DOHH2 (cell line): ENCODE measurements at regions not wholly inside any gene's neighbourhood (a gene's known extent, or its start where the extent isn't known, plus 50 kb on each side); places are given as distances from the start of the nearest gene placed in this dataset.

Experiments
- EZH2phosphoT487 ChIP-seq: fragments of 200-600 bp; sonication (generic); IDR thresholded peaks from 2 replicates; pipeline ENCODE4 v1.6.1; 2017; ENCODE audit warnings: borderline replicate concordance, mild to moderate bottlenecking, antibody characterized with exemption, low read length, moderate library complexity, mixed read lengths
- TF ChIP-seq, protein P1 (sequence below): fragments of 200-600 bp; sonication (generic); IDR thresholded peaks from one replicate; pipeline ENCODE4 v1.5.1; 2014; ENCODE audit warnings: antibody characterized with exemption, mild to moderate bottlenecking, low read depth, low read length; ENCODE audit not compliant: poor library complexity, severe bottlenecking

DNA sequence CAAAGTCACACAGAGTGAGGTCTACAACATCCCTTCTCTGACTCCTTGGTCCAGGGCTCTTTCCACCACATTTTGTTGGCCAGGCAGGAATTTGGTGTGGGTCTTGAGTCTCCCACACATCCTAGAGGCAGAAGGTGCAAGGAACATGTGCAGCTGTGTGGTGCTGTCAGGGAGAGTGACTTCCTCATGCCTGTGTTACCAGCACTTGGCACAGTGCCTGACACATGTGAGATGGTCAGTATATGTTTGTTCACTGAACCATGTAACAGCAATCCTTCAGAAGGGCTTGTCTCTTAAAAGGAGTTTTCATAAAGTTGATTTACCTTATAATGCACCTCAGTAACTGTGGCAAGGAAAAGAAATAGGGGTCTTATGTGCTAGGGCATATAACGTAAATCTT, 168.5 kb downstream of the CDC5L start:
- TF ChIP-seq, protein P1, sequence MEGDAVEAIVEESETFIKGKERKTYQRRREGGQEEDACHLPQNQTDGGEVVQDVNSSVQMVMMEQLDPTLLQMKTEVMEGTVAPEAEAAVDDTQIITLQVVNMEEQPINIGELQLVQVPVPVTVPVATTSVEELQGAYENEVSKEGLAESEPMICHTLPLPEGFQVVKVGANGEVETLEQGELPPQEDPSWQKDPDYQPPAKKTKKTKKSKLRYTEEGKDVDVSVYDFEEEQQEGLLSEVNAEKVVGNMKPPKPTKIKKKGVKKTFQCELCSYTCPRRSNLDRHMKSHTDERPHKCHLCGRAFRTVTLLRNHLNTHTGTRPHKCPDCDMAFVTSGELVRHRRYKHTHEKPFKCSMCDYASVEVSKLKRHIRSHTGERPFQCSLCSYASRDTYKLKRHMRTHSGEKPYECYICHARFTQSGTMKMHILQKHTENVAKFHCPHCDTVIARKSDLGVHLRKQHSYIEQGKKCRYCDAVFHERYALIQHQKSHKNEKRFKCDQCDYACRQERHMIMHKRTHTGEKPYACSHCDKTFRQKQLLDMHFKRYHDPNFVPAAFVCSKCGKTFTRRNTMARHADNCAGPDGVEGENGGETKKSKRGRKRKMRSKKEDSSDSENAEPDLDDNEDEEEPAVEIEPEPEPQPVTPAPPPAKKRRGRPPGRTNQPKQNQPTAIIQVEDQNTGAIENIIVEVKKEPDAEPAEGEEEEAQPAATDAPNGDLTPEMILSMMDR: no peak
- TF ChIP-seq EZH2phosphoT487: no peak
